GM21723 (cell line): ENCODE measurements at regions not wholly inside any gene's neighbourhood (a gene's known extent, or its start where the extent isn't known, plus 50 kb on each side); places are given as distances from the start of the nearest gene placed in this dataset.

Source experiments
- ATAC-seq: cut with Tn5 transposase; IDR thresholded peaks from one replicate; pipeline ENCODE4 v1.9.1; 2021; ENCODE audit warnings: mild to moderate bottlenecking, moderate library complexity; ENCODE audit not compliant: unreplicated experiment

- no peak for ATAC-seq
Measured at GRCh38 chr2:134109725-134110124, 144.1 kb upstream of the MGAT5 start.

DNA sequence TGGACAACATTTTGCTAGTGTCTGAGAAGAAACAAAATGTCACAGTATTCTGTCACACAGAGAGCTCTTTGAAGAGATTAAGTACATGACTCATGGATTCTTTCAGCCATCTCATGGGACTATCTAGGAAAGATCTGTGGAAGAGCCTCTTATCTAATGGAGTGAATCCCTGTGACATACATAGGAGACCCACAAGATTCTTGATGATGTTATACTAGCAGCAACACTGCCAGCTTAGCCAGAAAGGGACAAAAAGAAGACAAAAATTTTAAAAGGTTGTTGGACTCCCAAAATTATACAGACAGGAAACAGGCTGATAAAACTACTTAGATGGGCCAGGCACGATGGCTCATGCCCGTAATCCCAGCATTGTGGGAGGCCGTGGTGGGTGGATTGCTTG is 143.3 kb upstream of the MGAT5 start:
- ATAC-seq, result no peak

- no peak for ATAC-seq
Measured at GRCh38 chr2:134117676-134118075, 136.2 kb upstream of the MGAT5 start.

DNA sequence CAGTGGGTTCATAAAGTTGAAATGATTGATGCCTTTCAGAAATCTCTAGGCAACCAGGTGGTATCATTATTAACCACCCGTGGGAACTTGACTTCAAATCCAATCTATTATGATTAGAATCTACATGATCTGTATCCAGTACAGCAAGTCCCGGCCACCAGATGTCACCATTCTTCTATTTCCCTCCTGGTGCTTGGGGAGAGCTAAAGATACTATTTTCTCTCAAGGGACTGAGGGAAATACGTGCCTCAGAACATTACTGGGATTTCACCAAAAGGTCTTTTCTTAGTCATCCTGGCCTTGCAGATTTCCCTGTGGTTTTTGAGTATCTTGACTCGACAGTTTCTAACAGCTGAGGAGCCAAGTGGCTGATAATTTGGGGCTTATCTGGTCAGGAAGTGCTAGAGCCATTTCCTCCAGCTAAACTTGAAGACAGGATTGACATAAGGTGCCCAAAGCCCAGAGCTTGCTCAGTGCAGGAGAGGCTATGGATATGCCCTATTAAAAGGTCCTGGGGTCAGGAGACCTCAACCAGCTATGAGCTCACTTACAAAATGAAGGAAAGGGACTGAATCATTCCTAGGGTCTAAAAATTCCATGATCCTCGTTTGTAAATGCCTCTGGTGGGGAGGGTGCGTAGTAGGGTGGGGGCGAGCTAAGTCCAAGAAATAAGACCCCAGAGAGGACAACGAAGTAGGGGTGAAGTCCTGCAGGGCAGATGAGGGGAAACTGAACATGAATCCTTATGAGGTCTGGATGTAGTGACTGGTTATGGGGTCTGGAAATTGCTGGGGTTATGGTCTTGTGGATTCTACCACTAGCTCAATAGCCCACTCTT is 135.4 kb upstream of the MGAT5 start:
- ATAC-seq, result peak; percentile 46

GRCh38 chr2:134119117-134119712 is 134.7 kb upstream of the MGAT5 start:
- ATAC-seq, result peak; percentile 22

GRCh38 chr2:134119713-134120405 is 134.0 kb upstream of the MGAT5 start:
- peak; percentile 67 for ATAC-seq

DNA sequence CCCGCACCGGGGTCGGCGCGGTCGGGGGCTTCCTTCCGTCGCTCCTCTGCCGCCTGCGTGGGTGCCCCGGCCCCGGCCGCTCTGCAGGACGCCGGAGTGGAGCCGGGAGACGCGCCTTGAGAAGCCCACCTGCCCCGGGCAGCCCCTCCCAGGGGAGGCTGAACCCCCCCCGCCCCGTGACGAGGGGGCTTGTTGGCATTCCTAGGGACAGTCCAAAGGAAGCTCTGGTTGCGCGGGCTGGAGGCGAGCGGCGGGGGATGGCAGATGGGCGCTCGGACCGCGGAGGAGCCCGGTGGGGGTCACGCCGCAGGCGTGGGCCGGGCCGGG is 133.5 kb upstream of the MGAT5 start:
- ATAC-seq, result peak; percentile 7

GRCh38 chr2:134120733-134121630 is 132.9 kb upstream of the MGAT5 start:
- peak; percentile 46 for ATAC-seq

GRCh38 chr2:134122610-134123009 is 131.3 kb upstream of the MGAT5 start:
- ATAC-seq, result no peak

GRCh38 chr2:134123332-134123731 is 130.5 kb upstream of the MGAT5 start:
- no peak for ATAC-seq

DNA sequence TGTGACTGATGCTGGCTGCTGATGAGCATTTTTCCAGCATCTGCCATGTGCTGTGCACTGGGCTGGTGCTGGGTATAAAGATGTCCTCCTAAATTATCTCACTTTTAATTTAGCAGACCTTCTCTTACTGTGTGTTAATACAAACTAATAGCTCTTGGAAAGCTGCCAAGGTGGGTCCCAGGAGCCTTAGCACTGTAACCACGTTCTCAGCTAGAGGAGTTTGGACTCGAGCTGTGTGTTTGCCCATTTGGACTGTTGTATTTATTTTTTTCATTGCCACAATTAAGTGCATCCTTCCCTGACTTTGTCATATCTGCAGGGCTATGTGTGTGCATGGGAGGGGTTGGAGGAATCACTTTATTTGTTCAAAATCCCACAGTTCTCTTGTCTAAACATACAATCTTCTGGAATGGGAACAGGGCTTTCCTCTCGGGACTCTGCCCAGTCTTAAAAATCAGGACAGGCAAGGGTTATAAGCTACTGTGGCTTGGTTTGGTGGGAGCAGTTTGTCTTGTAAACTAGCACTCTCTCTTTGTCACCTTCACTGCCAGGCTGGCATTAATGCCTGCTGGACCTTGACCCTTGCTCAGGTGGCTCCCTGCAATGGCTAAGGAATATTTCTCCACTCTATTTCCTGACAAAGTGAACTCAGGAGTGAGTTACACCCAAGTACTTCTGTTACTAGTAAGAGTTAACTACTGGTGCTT is 129.7 kb upstream of the MGAT5 start:
- no peak for ATAC-seq

DNA sequence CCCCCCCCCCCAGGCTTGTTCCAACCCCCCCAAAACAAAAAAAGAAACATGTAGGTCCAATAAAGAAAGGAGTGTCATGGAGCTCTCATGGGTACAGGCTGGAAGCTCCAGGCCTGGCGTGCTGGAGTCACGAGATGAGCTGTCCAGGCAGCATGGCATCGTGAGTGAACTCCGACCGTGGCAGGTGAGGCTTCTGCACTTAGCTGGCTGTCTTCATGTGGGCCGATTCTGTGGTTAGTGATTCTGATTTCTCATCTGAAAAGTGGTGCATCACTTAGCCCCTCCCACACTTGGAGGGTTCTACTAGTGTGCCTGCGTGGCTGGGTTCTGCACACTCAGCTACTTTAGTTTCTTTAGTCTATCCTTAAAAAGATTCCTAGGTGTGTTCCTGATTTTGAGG is 126.4 kb upstream of the MGAT5 start:
- peak; percentile 59 for ATAC-seq

- ATAC-seq, result no peak
Measured at GRCh38 chr2:134128746-134129145, 125.1 kb upstream of the MGAT5 start.

GRCh38 chr2:134129900-134130537 is 123.9 kb upstream of the MGAT5 start:
- ATAC-seq, result no peak

GRCh38 chr2:134131681-134132489 is 122.0 kb upstream of the MGAT5 start:
- ATAC-seq, result no peak

- ATAC-seq, result no peak
Measured at GRCh38 chr2:134132490-134132857, 121.4 kb upstream of the MGAT5 start.

DNA sequence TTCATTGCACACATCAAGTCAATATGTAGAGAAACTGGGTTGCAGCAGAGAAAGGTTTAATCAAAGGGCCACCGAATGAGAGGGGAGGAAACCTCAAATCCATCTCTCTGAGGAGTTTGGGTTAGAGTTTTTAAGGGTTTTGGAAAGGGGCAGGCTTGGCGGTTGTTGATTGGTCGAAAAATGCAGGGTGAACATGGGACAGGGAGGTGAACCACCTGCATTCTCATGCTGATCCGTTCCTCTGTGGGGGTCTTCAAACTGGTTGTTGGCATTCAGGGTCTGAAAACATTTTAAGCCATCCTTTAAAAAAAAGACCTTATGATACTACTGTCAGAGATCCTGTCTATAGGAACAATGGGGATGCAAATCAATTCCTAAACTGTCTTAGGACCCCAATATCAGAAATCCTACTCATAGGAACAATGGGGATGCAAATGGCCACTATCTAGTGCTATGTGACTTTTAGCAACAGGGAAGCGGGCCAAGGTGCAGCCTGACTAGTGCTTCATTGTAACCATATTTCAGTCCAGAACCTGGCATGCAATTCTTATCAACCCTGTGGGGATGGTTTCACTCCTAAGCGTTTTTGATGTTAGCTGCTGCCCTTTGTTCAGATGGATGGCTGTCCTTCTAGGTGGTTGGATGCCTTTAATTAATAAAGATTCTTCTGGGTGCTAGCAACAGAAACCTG is 120.1 kb upstream of the MGAT5 start:
- ATAC-seq, result no peak

DNA sequence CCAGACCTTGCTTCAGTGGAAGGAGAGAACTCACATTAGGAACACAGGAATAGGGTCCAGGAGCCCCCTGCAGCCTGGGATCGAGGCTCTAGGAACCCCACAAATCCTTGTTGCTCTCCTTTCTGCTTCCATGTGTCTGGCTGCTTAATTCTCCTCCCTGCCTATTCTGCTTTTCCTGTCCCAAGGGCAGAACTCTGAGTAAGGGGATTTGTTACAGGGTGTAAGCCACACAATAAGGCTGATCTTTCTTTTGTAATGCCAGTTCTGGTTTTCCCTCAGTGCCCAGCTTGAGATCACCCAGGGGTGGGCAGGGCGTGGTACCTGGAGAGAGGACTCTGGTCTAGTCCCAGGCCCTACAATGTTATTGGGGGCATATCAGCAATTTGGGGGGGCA is 119.6 kb upstream of the MGAT5 start:
- no peak for ATAC-seq

DNA sequence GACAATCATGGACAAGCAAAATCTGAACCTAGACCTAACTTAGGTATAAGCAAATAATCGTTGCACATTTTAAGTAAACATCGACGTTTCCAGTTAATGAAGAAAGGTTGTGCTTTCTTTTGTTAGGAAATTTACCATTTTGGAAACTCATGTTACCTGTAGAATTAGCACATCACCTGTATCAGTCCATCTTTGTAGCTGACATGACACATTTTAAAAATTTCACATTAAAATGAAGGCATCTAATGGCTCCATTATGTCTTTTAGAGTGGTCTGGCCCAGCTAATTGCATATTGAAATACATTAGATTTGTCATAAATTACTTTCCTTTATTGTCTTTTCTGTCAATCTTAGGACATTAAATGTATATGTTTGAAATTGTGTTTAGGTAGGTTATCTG is 119.0 kb upstream of the MGAT5 start:
- ATAC-seq, result no peak
